ENCODE measurements at regions not wholly inside any gene's neighbourhood (a gene's known extent, or its start where the extent isn't known, plus 50 kb on each side); places are given as distances from the start of the nearest gene placed in this dataset.

- Mint-ChIP-seq H3K27ac (no peak overlapping the region), H3K36me3 (peaks cover 6 to 8% of the 10 kb centered on the region in 2 donors), H3K9me3 (peaks cover 9% of the 10 kb centered on the region in 2 donors)
- DNase-seq (ENCODE audit: low spot score in 2 of 2) = no peak
- ATAC-seq = no peak
Observed at GRCh38 chr21:28674763-28675162, 317.9 kb downstream of the LTN1 start.

- no peak for ATAC-seq
Observed at GRCh38 chr21:28671549-28672195, 321.0 kb downstream of the LTN1 start.

GRCh38 chr21:28669971-28670653, 322.6 kb downstream of the LTN1 start:
- peaks cover 6 to 9% of the 10 kb centered on the region in 2 donors for H3K9me3 Mint-ChIP-seq
- no peak for DNase-seq (ENCODE audit: low spot score in 2 of 2)
- ATAC-seq = no peak
- peaks cover 0 to 10% of the 10 kb centered on the region in 2 donors for H3K36me3 Mint-ChIP-seq
- no peak overlapping the region for H3K27ac Mint-ChIP-seq

More at GRCh38 chr21:28671549-28672195, 321.0 kb downstream of the LTN1 start:
- no peak overlapping the region for H3K27ac Mint-ChIP-seq
- peaks cover 9 to 10% of the 10 kb centered on the region in 2 donors for H3K9me3 Mint-ChIP-seq
- peaks cover 0 to 10% of the 10 kb centered on the region in 2 donors for H3K36me3 Mint-ChIP-seq
- no peak for DNase-seq (ENCODE audit: low spot score in 2 of 2)

- DNase-seq (ENCODE audit: low spot score in 2 of 2) = no peak
- H3K36me3 Mint-ChIP-seq = peaks cover 0 to 10% of the 10 kb centered on the region in 2 donors
- peaks cover 6 to 9% of the 10 kb centered on the region in 2 donors for H3K9me3 Mint-ChIP-seq
- H3K27ac Mint-ChIP-seq = no peak overlapping the region
- ATAC-seq = no peak
Observed at GRCh38 chr21:28669321-28669720, 323.4 kb downstream of the LTN1 start.

- DNase-seq (ENCODE audit: low spot score in 2 of 2) (no peak), ATAC-seq (no peak)
- H3K9me3 Mint-ChIP-seq = peaks cover 2 to 5% of the 10 kb centered on the region in 2 donors
- peaks cover 0 to 4% of the 10 kb centered on the region in 2 donors for H3K36me3 Mint-ChIP-seq
- no peak overlapping the region for H3K27ac Mint-ChIP-seq
Observed at GRCh38 chr21:28663754-28664153, 328.9 kb downstream of the LTN1 start.

- Mint-ChIP-seq H3K9me3 (peaks cover 0 to 5% of the 10 kb centered on the region in 2 donors), H3K27ac (no peak overlapping the region), H3K36me3 (no peaks in the 10 kb centered on the region)
- no peak for DNase-seq (ENCODE audit: low spot score in 2 of 2)
- no peak for ATAC-seq
Observed at GRCh38 chr21:28663111-28663693, 329.5 kb downstream of the LTN1 start.

- peaks cover 0 to 5% of the 10 kb centered on the region in 2 donors for H3K9me3 Mint-ChIP-seq
- no peak overlapping the region for H3K27ac Mint-ChIP-seq
- ATAC-seq = no peak
Observed at GRCh38 chr21:28657566-28657965, 335.1 kb downstream of the LTN1 start.

GRCh38 chr21:28655471-28655870, 337.2 kb downstream of the LTN1 start:
- DNase-seq (ENCODE audit: low spot score in 2 of 2) = no peak
- Mint-ChIP-seq H3K27ac (no peak overlapping the region), H3K9me3 (no peaks in the 10 kb centered on the region), H3K36me3 (peaks cover 0 to 9% of the 10 kb centered on the region in 2 donors)
- no peak for ATAC-seq

More at GRCh38 chr21:28657566-28657965, 335.1 kb downstream of the LTN1 start:
- peaks cover 0 to 9% of the 10 kb centered on the region in 2 donors for H3K36me3 Mint-ChIP-seq
- no peak for DNase-seq (ENCODE audit: low spot score in 2 of 2)

- ATAC-seq = no peak
- DNase-seq (ENCODE audit: low spot score in 2 of 2) = no peak
- Mint-ChIP-seq H3K9me3 (no peaks in the 10 kb centered on the region), H3K36me3 (peaks cover 0 to 9% of the 10 kb centered on the region in 2 donors), H3K27ac (no peak overlapping the region)
Observed at GRCh38 chr21:28654406-28654805, 338.3 kb downstream of the LTN1 start.

- Mint-ChIP-seq H3K9me3 (no peaks in the 10 kb centered on the region), H3K27ac (no peak overlapping the region), H3K36me3 (peaks cover 0 to 7% of the 10 kb centered on the region in 2 donors)
- DNase-seq (ENCODE audit: low spot score in 2 of 2) (no peak), ATAC-seq (no peak)
Observed at GRCh38 chr21:28644762-28645161, 347.9 kb downstream of the LTN1 start.

GRCh38 chr21:28642891-28643290, 349.8 kb downstream of the LTN1 start:
- H3K36me3 Mint-ChIP-seq = peaks cover 6 to 7% of the 10 kb centered on the region in 2 donors
- no peak for DNase-seq (ENCODE audit: low spot score in 2 of 2)

GRCh38 chr21:28641731-28642130, 350.9 kb downstream of the LTN1 start:
- peaks cover 0 to 6% of the 10 kb centered on the region in 2 donors for H3K9me3 Mint-ChIP-seq
- H3K27ac Mint-ChIP-seq = no peak overlapping the region
- DNase-seq (ENCODE audit: low spot score in 2 of 2) (no peak), ATAC-seq (no peak)
- H3K36me3 Mint-ChIP-seq = peaks cover 7 to 8% of the 10 kb centered on the region in 2 donors

More at GRCh38 chr21:28642891-28643290, 349.8 kb downstream of the LTN1 start:
- peaks cover 0 to 5% of the 10 kb centered on the region in 2 donors for H3K9me3 Mint-ChIP-seq
- ATAC-seq = no peak
- H3K27ac Mint-ChIP-seq = no peak overlapping the region

- DNase-seq (ENCODE audit: low spot score in 2 of 2) (no peak), ATAC-seq (no peak)
- Mint-ChIP-seq H3K27ac (no peak overlapping the region), H3K36me3 (peaks cover 7 to 12% of the 10 kb centered on the region in 2 donors), H3K9me3 (peaks cover 0 to 10% of the 10 kb centered on the region in 2 donors)
Observed at GRCh38 chr21:28640326-28640725, 352.4 kb downstream of the LTN1 start.

- Mint-ChIP-seq H3K9me3 (peaks cover 0 to 10% of the 10 kb centered on the region in 2 donors), H3K27ac (no peak overlapping the region), H3K36me3 (peaks cover 7 to 12% of the 10 kb centered on the region in 2 donors)
- ATAC-seq = no peak
- no peak for DNase-seq (ENCODE audit: low spot score in 2 of 2)
Observed at GRCh38 chr21:28639737-28640136, 352.9 kb downstream of the LTN1 start.

GRCh38 chr21:28636752-28637691, 355.7 kb downstream of the LTN1 start:
- DNase-seq (ENCODE audit: low spot score in 2 of 2) (peak in 1 of 2 donors; percentile 17), ATAC-seq (peak; percentile 64 to 89)
- peak overlapping the region; percentile 15 to 73 for H3K27ac Mint-ChIP-seq
- H3K9me3 Mint-ChIP-seq = peaks cover 0 to 10% of the 10 kb centered on the region in 2 donors
- H3K36me3 Mint-ChIP-seq = peaks cover 0 to 12% of the 10 kb centered on the region in 2 donors

GRCh38 chr21:28635541-28635940, 357.1 kb downstream of the LTN1 start:
- DNase-seq (ENCODE audit: low spot score in 2 of 2) (no peak), ATAC-seq (no peak)
- H3K9me3 Mint-ChIP-seq = peaks cover 0 to 10% of the 10 kb centered on the region in 2 donors
- no peak overlapping the region for H3K27ac Mint-ChIP-seq
- peaks cover 0 to 12% of the 10 kb centered on the region in 2 donors for H3K36me3 Mint-ChIP-seq

Measured in activated naive CD4-positive, alpha-beta T cell treated with anti-CD3 and anti-CD28 coated beads, Interleukin-2, amount 50 U/mL, for 72 hours (primary cell).